A673 (cell line): ENCODE measurements at regions not wholly inside any gene's neighbourhood (a gene's known extent, or its start where the extent isn't known, plus 50 kb on each side); places are given as distances from the start of the nearest gene placed in this dataset.

Experiments used
- BruUV-seq: library from RNA; stranded (reverse); fragments of 400-500 nt; replicated peaks from 2 replicates; lab custom pipeline; 2021; lab: Mats Ljungman, UMichigan
- CTCF ChIA-PET: fragments of 300-600 bp; sonication (Branson Sonifier 250); formaldehyde crosslinking; loops from one replicate; lab custom pipeline; 2022; ENCODE audit warnings: antibody characterized with exemption; lab: Charles Lee
- POLR2A ChIA-PET: fragments of 300-600 bp; sonication (Branson Sonifier 250); formaldehyde crosslinking; loops from one replicate; lab custom pipeline; 2022; ENCODE audit warnings: antibody characterized with exemption; ENCODE audit not compliant: low non-redundant PET; lab: Charles Lee
- DNase-seq: peaks from one replicate; pipeline ENCODE4 v3.0.0-alpha.2; 2015; ENCODE audit warnings: low spot score
- H3K27ac ChIP-seq: fragments of 200-600 bp; sonication (generic); 2 replicates; pipeline ENCODE4 v1.5.1; 2016; ENCODE audit warnings: mixed run types, low read depth, mild to moderate bottlenecking, mixed read lengths, antibody characterized with exemption, low read length; ENCODE audit not compliant: poor library complexity, severe bottlenecking
- H3K27me3 ChIP-seq: fragments of 200-600 bp; sonication (generic); replicated peaks from 2 replicates; pipeline ENCODE4 v1.6.1; 2017; ENCODE audit warnings: mixed run types, low read depth, mild to moderate bottlenecking, mixed read lengths, antibody characterized with exemption, low read length; ENCODE audit not compliant: insufficient read depth, poor library complexity
- H3K36me3 ChIP-seq: fragments of 200-600 bp; sonication (generic); 2 replicates; pipeline ENCODE4 v1.6.1; 2016; ENCODE audit warnings: mixed run types, mild to moderate bottlenecking, mixed read lengths, antibody characterized with exemption, low read length; ENCODE audit not compliant: insufficient read depth, poor library complexity, severe bottlenecking
- H3K4me1 ChIP-seq: fragments of 200-600 bp; sonication (generic); 2 replicates; pipeline ENCODE4 v1.6.1; 2017; ENCODE audit warnings: mixed run types, mild to moderate bottlenecking, mixed read lengths, antibody characterized with exemption, low read length; ENCODE audit not compliant: insufficient read depth, poor library complexity, severe bottlenecking
- H3K4me3 ChIP-seq: fragments of 200-600 bp; sonication (generic); 2 replicates; pipeline ENCODE4 v1.5.1; 2016; ENCODE audit warnings: low read depth, mixed run types, mild to moderate bottlenecking, mixed read lengths, low read length; ENCODE audit not compliant: poor library complexity, severe bottlenecking
- H3K9me3 ChIP-seq: fragments of 200-600 bp; sonication (generic); 2 replicates; pipeline ENCODE4 v1.6.1; 2016; ENCODE audit warnings: mixed run types, low read depth, mild to moderate bottlenecking, mixed read lengths, antibody characterized with exemption, low read length; ENCODE audit not compliant: poor library complexity, severe bottlenecking
- CTCF ChIP-seq: fragments of 300-800, 200-600 bp; sonication (generic); conservative IDR thresholded peaks from 2 replicates; pipeline ENCODE4 v1.5.1; 2017; ENCODE audit warnings: low read depth, mild to moderate bottlenecking, antibody characterized with exemption, low read length, moderate library complexity, mixed read lengths
- EZH2 ChIP-seq: fragments of 200-600 bp; sonication (generic); IDR thresholded peaks from 2 replicates; pipeline ENCODE4 v1.6.1; 2017; ENCODE audit warnings: borderline replicate concordance, low read depth, mild to moderate bottlenecking, mixed read lengths, antibody characterized with exemption, low read length; ENCODE audit not compliant: poor library complexity, severe bottlenecking
- intact Hi-C: fragments of 100-400 bp; cut with micrococcal nuclease; formaldehyde crosslinking; loops from one replicate; pipeline ENCODE4 v1.10.0; 2022; ENCODE audit not compliant: unreplicated experiment

- TF ChIP-seq CTCF (no peak), EZH2 (no peak)
- no peak overlapping the region for H3K4me3 ChIP-seq
- no peaks in the 10 kb centered on the region for H3K36me3 ChIP-seq
- no peaks in the 10 kb centered on the region for H3K9me3 ChIP-seq
- no TSS peak for BruUV-seq
- ChIA-PET CTCF (no interaction called here), POLR2A (no interaction called here)
- H3K27me3 ChIP-seq = peaks cover 10% of the 10 kb centered on the region
- no peak overlapping the region for H3K27ac ChIP-seq
- intact Hi-C loops = no loop called here
- DNase-seq = no peak
- no peaks in the 10 kb centered on the region for H3K4me1 ChIP-seq
Measured at GRCh38 chr1:5503556-5504363, 488.5 kb downstream of the NPHP4 start.

- DNase-seq = no peak
- Histone ChIP-seq H3K27me3 (peaks cover 13% of the 10 kb centered on the region), H3K9me3 (no peaks in the 10 kb centered on the region), H3K36me3 (no peaks in the 10 kb centered on the region), H3K27ac (no peak overlapping the region), H3K4me1 (no peaks in the 10 kb centered on the region), H3K4me3 (no peak overlapping the region)
- intact Hi-C loops = no loop called here
- ChIA-PET CTCF (no interaction called here), POLR2A (no interaction called here)
- TF ChIP-seq EZH2 (no peak), CTCF (no peak)
- no TSS peak for BruUV-seq
Measured at GRCh38 chr1:5502311-5503194, 489.7 kb downstream of the NPHP4 start.

GRCh38 chr1:5501206-5501930, 490.9 kb downstream of the NPHP4 start:
- no peaks in the 10 kb centered on the region for H3K36me3 ChIP-seq
- intact Hi-C loops = no loop called here
- no peak overlapping the region for H3K4me3 ChIP-seq
- TF ChIP-seq EZH2 (no peak), CTCF (no peak)
- H3K4me1 ChIP-seq = no peaks in the 10 kb centered on the region
- H3K27me3 ChIP-seq = peaks cover 12% of the 10 kb centered on the region
- POLR2A ChIA-PET = no interaction called here
- no peaks in the 10 kb centered on the region for H3K9me3 ChIP-seq
- no peak for DNase-seq
- BruUV-seq = no TSS peak
- no peak overlapping the region for H3K27ac ChIP-seq
- CTCF ChIA-PET = no interaction called here
